ENCODE measurements at regions not wholly inside any gene's neighbourhood (a gene's known extent, or its start where the extent isn't known, plus 50 kb on each side); places are given as distances from the start of the nearest gene placed in this dataset.

GRCh38 chr5:63070001-63070400 lies 491.4 kb downstream of the LRRC70 start:
- TF ChIP-seq POLR2A (IDR thresholded peaks at IDR 0.05; ENCODE audit: low read length) (no peak), GATA1 (IDR thresholded peaks at IDR 0.05; ENCODE audit: low read depth, low read length) (no peak)
